ENCODE measurements at regions not wholly inside any gene's neighbourhood (a gene's known extent, or its start where the extent isn't known, plus 50 kb on each side); places are given as distances from the start of the nearest gene placed in this dataset.

GRCh38 chr17:79288950-79289349 is 214.3 kb downstream of the ENGASE start:
- no peak for DNase-seq (ENCODE audit: low spot score in 2 of 2)
- no peaks in the 10 kb centered on the region for H3K4me1 ChIP-seq
- no peak overlapping the region for H3K4me3 ChIP-seq
- 72 to 79% methylated on average over 9 of the region's 9 CpGs for WGBS, 2 donors
- H3K27me3 ChIP-seq, result peaks cover 0 to 26% of the 10 kb centered on the region in 2 donors
- no peak for TF ChIP-seq EP300 (IDR thresholded peaks at IDR 0.05)
- no peak for TF ChIP-seq POLR2A (IDR thresholded peaks at IDR 0.05)
- TF ChIP-seq, protein P1, sequence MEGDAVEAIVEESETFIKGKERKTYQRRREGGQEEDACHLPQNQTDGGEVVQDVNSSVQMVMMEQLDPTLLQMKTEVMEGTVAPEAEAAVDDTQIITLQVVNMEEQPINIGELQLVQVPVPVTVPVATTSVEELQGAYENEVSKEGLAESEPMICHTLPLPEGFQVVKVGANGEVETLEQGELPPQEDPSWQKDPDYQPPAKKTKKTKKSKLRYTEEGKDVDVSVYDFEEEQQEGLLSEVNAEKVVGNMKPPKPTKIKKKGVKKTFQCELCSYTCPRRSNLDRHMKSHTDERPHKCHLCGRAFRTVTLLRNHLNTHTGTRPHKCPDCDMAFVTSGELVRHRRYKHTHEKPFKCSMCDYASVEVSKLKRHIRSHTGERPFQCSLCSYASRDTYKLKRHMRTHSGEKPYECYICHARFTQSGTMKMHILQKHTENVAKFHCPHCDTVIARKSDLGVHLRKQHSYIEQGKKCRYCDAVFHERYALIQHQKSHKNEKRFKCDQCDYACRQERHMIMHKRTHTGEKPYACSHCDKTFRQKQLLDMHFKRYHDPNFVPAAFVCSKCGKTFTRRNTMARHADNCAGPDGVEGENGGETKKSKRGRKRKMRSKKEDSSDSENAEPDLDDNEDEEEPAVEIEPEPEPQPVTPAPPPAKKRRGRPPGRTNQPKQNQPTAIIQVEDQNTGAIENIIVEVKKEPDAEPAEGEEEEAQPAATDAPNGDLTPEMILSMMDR (IDR thresholded peaks at IDR 0.05), result no peak
- H3K9me3 ChIP-seq, result no peaks in the 10 kb centered on the region
- no peaks in the 10 kb centered on the region for H3K36me3 ChIP-seq
- H3K27ac ChIP-seq, result no peak overlapping the region

GRCh38 chr17:79286440-79286839 is 211.8 kb downstream of the ENGASE start:
- H3K4me1 ChIP-seq, result no peaks in the 10 kb centered on the region
- H3K4me3 ChIP-seq, result no peak overlapping the region
- no peaks in the 10 kb centered on the region for H3K9me3 ChIP-seq
- H3K27ac ChIP-seq, result no peak overlapping the region
- no peak for DNase-seq (ENCODE audit: low spot score in 2 of 2)
- H3K36me3 ChIP-seq, result no peaks in the 10 kb centered on the region
- TF ChIP-seq POLR2A (IDR thresholded peaks at IDR 0.05), result no peak
- TF ChIP-seq, protein P1 (IDR thresholded peaks at IDR 0.05), result no peak
- no peak for TF ChIP-seq EP300 (IDR thresholded peaks at IDR 0.05)
- 27 to 30% methylated on average over 10 of the region's 10 CpGs for WGBS, 2 donors
- H3K27me3 ChIP-seq, result peaks cover 0 to 26% of the 10 kb centered on the region in 2 donors

DNA sequence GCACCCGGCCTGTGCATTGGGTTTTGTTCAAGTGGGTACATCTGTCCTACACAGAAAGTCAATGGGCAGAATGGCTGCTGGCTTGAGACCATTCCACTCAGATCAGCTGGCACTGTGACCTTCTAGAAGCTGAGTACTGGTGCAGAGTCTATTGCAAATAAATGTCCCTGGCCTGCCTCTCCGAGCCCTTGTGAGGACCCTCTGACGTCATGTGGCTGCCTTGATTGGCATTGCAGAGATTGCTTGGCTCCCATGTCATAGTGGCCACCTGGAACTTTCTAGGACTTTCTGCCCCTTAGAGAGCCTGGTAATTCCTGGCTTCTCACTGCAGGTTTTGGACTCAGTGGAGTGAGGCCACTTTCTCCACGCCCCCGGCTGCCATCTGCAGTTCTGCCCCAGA is 211.3 kb downstream of the ENGASE start:
- H3K27me3 ChIP-seq, result peaks cover 0 to 23% of the 10 kb centered on the region in 2 donors
- no peak overlapping the region for H3K27ac ChIP-seq
- H3K4me1 ChIP-seq, result no peaks in the 10 kb centered on the region
- no peak overlapping the region for H3K4me3 ChIP-seq
- no peaks in the 10 kb centered on the region for H3K9me3 ChIP-seq
- TF ChIP-seq POLR2A (IDR thresholded peaks at IDR 0.05) (no peak), EP300 (IDR thresholded peaks at IDR 0.05) (no peak)
- TF ChIP-seq, protein P1 (IDR thresholded peaks at IDR 0.05), result no peak
- 69 to 89% methylated on average over 5 of the region's 5 CpGs for WGBS, 2 donors
- no peak for DNase-seq (ENCODE audit: low spot score in 2 of 2)
- H3K36me3 ChIP-seq, result no peaks in the 10 kb centered on the region

DNA sequence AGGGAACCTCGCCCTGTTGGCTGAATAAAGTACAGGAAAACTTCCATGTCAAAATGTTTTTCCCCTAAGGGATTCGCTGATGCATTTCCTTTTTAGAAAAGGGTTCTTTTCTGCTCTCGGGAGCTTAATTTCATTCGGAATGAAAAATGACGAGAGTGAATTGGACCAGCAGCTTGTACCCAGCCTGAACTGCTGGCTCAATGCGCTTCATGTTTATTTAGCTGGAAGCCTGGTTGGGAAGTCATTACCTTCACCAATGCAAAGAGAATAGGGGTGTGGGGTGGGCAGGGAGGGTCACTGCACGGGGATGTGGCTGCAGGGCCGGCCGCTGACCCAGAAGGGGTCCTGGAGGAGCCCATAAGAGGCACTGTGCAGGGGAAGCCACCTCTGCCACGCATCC is 207.7 kb downstream of the ENGASE start:
- Histone ChIP-seq H3K36me3 (no peaks in the 10 kb centered on the region), H3K4me3 (no peak overlapping the region), H3K9me3 (no peaks in the 10 kb centered on the region), H3K27ac (no peak overlapping the region), H3K4me1 (no peaks in the 10 kb centered on the region), H3K27me3 (peaks cover 0 to 11% of the 10 kb centered on the region in 2 donors)
- WGBS, 2 donors, result 64 to 69% methylated on average over 9 to 10 of the region's 10 CpGs
- no peak for DNase-seq (ENCODE audit: low spot score in 2 of 2)
- TF ChIP-seq POLR2A (IDR thresholded peaks at IDR 0.05) (no peak), EP300 (IDR thresholded peaks at IDR 0.05) (no peak)
- TF ChIP-seq, protein P1 (IDR thresholded peaks at IDR 0.05), result no peak

DNA sequence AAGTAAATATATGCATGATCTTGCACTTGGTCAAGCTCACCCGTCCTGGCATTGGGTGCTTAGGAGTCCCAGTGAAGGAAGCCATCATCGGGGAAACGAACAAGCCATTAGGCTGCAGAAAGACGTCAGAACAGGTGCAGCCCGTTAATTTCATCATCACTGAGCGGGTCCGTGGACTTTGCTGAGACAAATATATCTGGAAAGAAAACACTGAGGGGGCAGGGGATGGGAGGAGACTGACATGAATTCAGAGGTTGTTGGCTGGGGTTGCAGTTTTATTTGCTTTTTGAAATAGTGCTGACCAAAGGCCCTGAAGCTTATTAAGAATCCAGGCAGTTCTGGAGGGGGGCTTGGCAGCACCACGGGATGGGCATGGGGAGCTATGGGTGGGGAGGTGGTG is 207.2 kb downstream of the ENGASE start:
- no peaks in the 10 kb centered on the region for H3K36me3 ChIP-seq
- 50 to 57% methylated on average over 8 of the region's 8 CpGs for WGBS, 2 donors
- TF ChIP-seq EP300 (IDR thresholded peaks at IDR 0.05) (no peak), POLR2A (IDR thresholded peaks at IDR 0.05) (no peak)
- TF ChIP-seq, protein P1 (IDR thresholded peaks at IDR 0.05), result no peak
- peaks cover 0 to 10% of the 10 kb centered on the region in 2 donors for H3K27me3 ChIP-seq
- no peaks in the 10 kb centered on the region for H3K9me3 ChIP-seq
- DNase-seq (ENCODE audit: low spot score in 2 of 2), result no peak
- no peaks in the 10 kb centered on the region for H3K4me1 ChIP-seq
- no peak overlapping the region for H3K4me3 ChIP-seq
- no peak overlapping the region for H3K27ac ChIP-seq

Measured in tibial nerve (tissue), 4 donors.